ENCODE measurements at regions not wholly inside any gene's neighbourhood (a gene's known extent, or its start where the extent isn't known, plus 50 kb on each side); places are given as distances from the start of the nearest gene placed in this dataset.

- TF ChIP-seq POLR2AphosphoS5 (IDR thresholded peaks at IDR 0.05; ENCODE audit: low read depth, low read length) (no peak), POLR2A (IDR thresholded peaks at IDR 0.05; ENCODE audit: low read depth, low read length) (no peak)
These were observed 53.1 kb upstream of the MED9 start for GRCh38 chr17:17423656-17424055.
